RWPE2 (cell line): ENCODE measurements at regions not wholly inside any gene's neighbourhood (a gene's known extent, or its start where the extent isn't known, plus 50 kb on each side); places are given as distances from the start of the nearest gene placed in this dataset.
A peak's percentile ranks its signal among the peaks of the same experiment; 100 is the strongest.

Experiments
- ATAC-seq: fragments of 200-7000 bp; cut with Tn5 transposase; 3 replicates; pipeline ENCODE4 v1.9.1; 2021; ENCODE audit warnings: low read depth
- DNase-seq: peaks from one replicate; pipeline ENCODE4 v3.0.0-alpha.2; 2020; ENCODE audit warnings: low spot score
- H3K27ac ChIP-seq: fragments of 450-650 bp; 2 replicates; pipeline ENCODE4 v1.5.1; 2017; ENCODE audit warnings: mild to moderate bottlenecking; ENCODE audit not compliant: poor library complexity, severe bottlenecking
- H3K27me3 ChIP-seq: fragments of 250-450 bp; sonication (Bioruptor Pico); 2 replicates; pipeline ENCODE4 v1.5.1; 2021; ENCODE audit warnings: mild to moderate bottlenecking, moderate library complexity; ENCODE audit not compliant: insufficient read depth, poor library complexity, severe bottlenecking
- H3K36me3 ChIP-seq: fragments of 250-450 bp; sonication (Bioruptor Pico); 2 replicates; pipeline ENCODE4 v1.5.1; 2020; ENCODE audit warnings: low read depth, mild to moderate bottlenecking, moderate library complexity
- H3K4me1 ChIP-seq: fragments of 250-450 bp; sonication (Bioruptor Pico); 2 replicates; pipeline ENCODE4 v1.5.1; 2021; ENCODE audit warnings: mild to moderate bottlenecking, moderate library complexity; ENCODE audit not compliant: insufficient read depth, poor library complexity, severe bottlenecking
- H3K4me3 ChIP-seq: fragments of 250-450 bp; sonication (Bioruptor Pico); 2 replicates; pipeline ENCODE4 v1.5.1; 2021; ENCODE audit warnings: mild to moderate bottlenecking, moderate library complexity; ENCODE audit not compliant: severe bottlenecking
- H3K9me3 ChIP-seq: fragments of 250-450 bp; sonication (Bioruptor Pico); 2 replicates; pipeline ENCODE4 v1.5.1; 2021; ENCODE audit warnings: mild to moderate bottlenecking, moderate library complexity; ENCODE audit not compliant: severe bottlenecking
- CTCF ChIP-seq: fragments of 450-650 bp; IDR thresholded peaks from one replicate; pipeline ENCODE4 v1.5.1; 2017; ENCODE audit warnings: mild to moderate bottlenecking, moderate library complexity; ENCODE audit not compliant: poor library complexity, severe bottlenecking

DNA sequence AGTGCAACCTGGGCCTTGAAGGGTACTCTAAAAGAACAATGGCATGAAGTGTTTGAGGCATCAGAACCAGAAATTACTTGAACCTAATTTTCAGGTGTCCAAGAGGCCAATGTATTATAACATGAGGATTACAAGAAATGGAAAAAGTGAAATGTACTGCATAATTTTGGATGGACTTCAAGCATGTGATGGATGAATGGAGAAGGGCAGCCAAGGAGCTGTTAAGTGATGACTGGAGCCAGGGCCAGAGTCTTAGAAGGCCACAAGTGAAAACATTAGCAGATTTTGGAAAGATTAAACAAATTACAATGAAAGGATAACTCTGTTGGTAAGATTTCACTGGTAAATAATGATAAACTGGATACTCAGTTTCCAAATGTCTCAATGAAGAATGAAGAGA is 738.2 kb downstream of the CD109 start:
- H3K36me3 ChIP-seq: no peaks in the 10 kb centered on the region
- no peak overlapping the region for H3K4me3 ChIP-seq
- H3K4me1 ChIP-seq: no peaks in the 10 kb centered on the region
- no peak for DNase-seq
- no peak overlapping the region for H3K27ac ChIP-seq
- peaks cover 5% of the 10 kb centered on the region for H3K9me3 ChIP-seq
- H3K27me3 ChIP-seq: no peaks in the 10 kb centered on the region
- no peak for ATAC-seq
- no peak for TF ChIP-seq CTCF

- Histone ChIP-seq H3K4me3 (no peak overlapping the region), H3K36me3 (no peaks in the 10 kb centered on the region), H3K27ac (no peak overlapping the region), H3K9me3 (peaks cover 5% of the 10 kb centered on the region), H3K4me1 (no peaks in the 10 kb centered on the region), H3K27me3 (no peaks in the 10 kb centered on the region)
- ATAC-seq: peak; percentile 54; the same call in 1 of the 3 replicates
- no peak for DNase-seq
- no peak for TF ChIP-seq CTCF
These were observed 736.0 kb downstream of the CD109 start for GRCh38 chr6:74431873-74432580.

- DNase-seq (no peak), ATAC-seq (no peak)
- Histone ChIP-seq H3K9me3 (no peaks in the 10 kb centered on the region), H3K4me1 (no peaks in the 10 kb centered on the region), H3K27me3 (no peaks in the 10 kb centered on the region), H3K4me3 (no peak overlapping the region), H3K36me3 (no peaks in the 10 kb centered on the region), H3K27ac (no peak overlapping the region)
- TF ChIP-seq CTCF: no peak
These were observed 724.2 kb downstream of the CD109 start for GRCh38 chr6:74420221-74420620.

DNA sequence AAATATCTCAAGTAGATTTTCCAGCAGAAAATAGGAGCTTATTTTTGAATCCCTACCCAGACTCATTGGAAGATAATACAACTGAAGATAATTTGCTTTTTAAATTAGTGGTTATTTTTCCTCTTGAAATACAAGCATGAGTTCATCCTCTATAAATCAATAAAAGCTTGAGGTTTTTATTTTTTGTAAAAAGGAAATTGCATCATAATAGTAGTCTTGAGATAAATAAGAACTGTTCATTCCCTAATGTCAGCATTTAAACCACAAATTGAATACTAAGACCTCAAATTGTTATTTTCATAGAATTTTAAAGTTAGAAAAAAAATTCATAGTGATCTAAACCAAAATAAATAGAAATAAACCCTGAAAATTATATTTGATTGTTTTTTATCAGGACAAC is 719.1 kb downstream of the CD109 start:
- Histone ChIP-seq H3K36me3 (no peaks in the 10 kb centered on the region), H3K4me3 (no peak overlapping the region), H3K27me3 (no peaks in the 10 kb centered on the region), H3K9me3 (no peaks in the 10 kb centered on the region), H3K27ac (no peak overlapping the region), H3K4me1 (peaks cover 4% of the 10 kb centered on the region)
- no peak for DNase-seq
- no peak for ATAC-seq
- no peak for TF ChIP-seq CTCF

DNA sequence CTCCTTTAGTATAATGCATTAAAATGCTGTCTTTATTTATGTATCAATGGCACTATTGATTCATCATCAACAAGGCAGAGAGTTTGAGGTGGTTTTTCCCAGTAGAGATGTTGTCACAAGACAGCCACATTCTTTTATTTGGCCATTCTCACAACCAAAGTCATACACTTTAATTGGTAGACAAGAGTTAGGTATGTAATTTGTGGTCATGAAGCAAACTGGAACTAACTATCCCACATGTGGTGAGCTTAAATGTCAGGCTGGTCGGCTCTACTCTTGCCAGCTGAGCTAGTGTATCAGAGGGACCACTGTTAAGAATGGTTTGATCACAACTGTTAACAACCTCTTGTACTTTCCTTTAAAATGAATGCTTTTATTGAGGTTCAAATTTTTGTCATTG is 714.6 kb downstream of the CD109 start:
- no peak overlapping the region for H3K27ac ChIP-seq
- ATAC-seq: no peak
- no peaks in the 10 kb centered on the region for H3K27me3 ChIP-seq
- no peak for DNase-seq
- peaks cover 4% of the 10 kb centered on the region for H3K4me1 ChIP-seq
- TF ChIP-seq CTCF: no peak
- no peak overlapping the region for H3K4me3 ChIP-seq
- H3K9me3 ChIP-seq: no peaks in the 10 kb centered on the region
- H3K36me3 ChIP-seq: no peaks in the 10 kb centered on the region
